ENCODE measurements at regions not wholly inside any gene's neighbourhood (a gene's known extent, or its start where the extent isn't known, plus 50 kb on each side); places are given as distances from the start of the nearest gene placed in this dataset.

- TF ChIP-seq GATA2 (IDR thresholded peaks at IDR 0.05; ENCODE audit: low read depth, low read length) (no peak), GATA3 (IDR thresholded peaks at IDR 0.05; ENCODE audit: low read depth, low read length) (no peak)
Observed at GRCh38 chr14:101189962-101190560, 286.5 kb upstream of the RTL1 start.
